ENCODE measurements at regions not wholly inside any gene's neighbourhood (a gene's known extent, or its start where the extent isn't known, plus 50 kb on each side); places are given as distances from the start of the nearest gene placed in this dataset.

GRCh38 chr1:195637539-195637938 is 970.7 kb downstream of the KCNT2 start:
- no peaks in the 10 kb centered on the region for H3K9me1 ChIP-seq (replicated peaks; ENCODE audit: control insufficient read depth, extremely low read depth, insufficient read depth, low read length)
- FAIRE-seq, result no peak
- ChIA-PET POLR2A (no interaction called here), CTCF (no interaction called here)
- no peak overlapping the region for H3K27ac ChIP-seq (ENCODE audit: insufficient read depth, low read depth, low read length)
- H3K79me2 ChIP-seq (ENCODE audit: control insufficient read depth, insufficient read depth, low read length), result no peaks in the 10 kb centered on the region
- intact Hi-C loops (cut with micrococcal nuclease), result no loop called here
- no peak overlapping the region for H3K4me3 ChIP-seq (replicated peaks in 1 of 3; ENCODE audit: insufficient read depth in 1 of 3, low read depth in 1 of 3, low read length in 3 of 3)
- H3K4me2 ChIP-seq (ENCODE audit: insufficient read depth, low read length), result no peak overlapping the region
- dilution Hi-C loops (cut with MboI; ENCODE audit: extremely low pct_ligation_motif_present, low sequenced_read_pairs), result no loop called here
- H4K20me1 ChIP-seq (replicated peaks; ENCODE audit: control insufficient read depth, extremely low read depth, insufficient read depth, low read length), result no peaks in the 10 kb centered on the region
- BruUV-seq (replicated peaks), result no TSS peak
- H2AFZ ChIP-seq (ENCODE audit: low read depth, low read length), result no peak overlapping the region
- no peak overlapping the region for H3K9ac ChIP-seq (replicated peaks; ENCODE audit: extremely low read depth, insufficient read depth, low read length)
- H3K36me3 ChIP-seq (ENCODE audit: control insufficient read depth in 2 of 2, extremely low read depth in 1 of 2, insufficient read depth in 2 of 2, low read length in 2 of 2), result no peaks in the 10 kb centered on the region
- H3K27me3 ChIP-seq (ENCODE audit: control insufficient read depth in 2 of 2, insufficient read depth in 2 of 2, low read length in 2 of 2), result no peaks in the 10 kb centered on the region
- no peak for DNase-seq (ENCODE audit: low read depth, low spot score)
- no peak for TF ChIP-seq JUN (IDR thresholded peaks at IDR 0.05; ENCODE audit: borderline replicate concordance, insufficient read depth, insufficient read length, low read depth)
- no peak for TF ChIP-seq GATA2 (IDR thresholded peaks at IDR 0.05; ENCODE audit: insufficient read depth, insufficient read length, low read depth, low read length)
- TF ChIP-seq POLR2A (IDR thresholded peaks at IDR 0.05; ENCODE audit: low read depth, low read length), result no peak
- no peak for TF ChIP-seq EZH2 (IDR thresholded peaks at IDR 0.05; ENCODE audit: borderline replicate concordance, low read depth, low read length, severe bottlenecking)
- TF ChIP-seq CTCF (IDR thresholded peaks at IDR 0.05; ENCODE audit: extremely low read depth in 1 of 2, insufficient read depth in 1 of 2, low read depth in 1 of 2, low read length in 2 of 2), result no peak
- no peak for TF ChIP-seq POLR2AphosphoS5 (IDR thresholded peaks at IDR 0.05; ENCODE audit: insufficient read depth, low read depth, low read length)
- no peaks in the 10 kb centered on the region for H3K4me1 ChIP-seq (ENCODE audit: control insufficient read depth, extremely low read depth, insufficient read depth, low read length)
- no peaks in the 10 kb centered on the region for H3K9me3 ChIP-seq (replicated peaks; ENCODE audit: control insufficient read depth, insufficient read depth, low read length)

- FAIRE-seq, result no peak
- DNase-seq (ENCODE audit: low read depth, low spot score), result no peak
- dilution Hi-C loops (cut with MboI; ENCODE audit: extremely low pct_ligation_motif_present, low sequenced_read_pairs) (no loop called here), intact Hi-C loops (cut with micrococcal nuclease) (no loop called here)
- Histone ChIP-seq H4K20me1 (replicated peaks; ENCODE audit: control insufficient read depth, extremely low read depth, insufficient read depth, low read length) (no peaks in the 10 kb centered on the region), H3K36me3 (ENCODE audit: control insufficient read depth in 2 of 2, extremely low read depth in 1 of 2, insufficient read depth in 2 of 2, low read length in 2 of 2) (no peaks in the 10 kb centered on the region), H3K4me2 (ENCODE audit: insufficient read depth, low read length) (no peak overlapping the region), H3K4me1 (ENCODE audit: control insufficient read depth, extremely low read depth, insufficient read depth, low read length) (no peaks in the 10 kb centered on the region), H3K9me1 (replicated peaks; ENCODE audit: control insufficient read depth, extremely low read depth, insufficient read depth, low read length) (no peaks in the 10 kb centered on the region), H3K9me3 (replicated peaks; ENCODE audit: control insufficient read depth, insufficient read depth, low read length) (no peaks in the 10 kb centered on the region), H3K79me2 (ENCODE audit: control insufficient read depth, insufficient read depth, low read length) (no peaks in the 10 kb centered on the region), H3K9ac (replicated peaks; ENCODE audit: extremely low read depth, insufficient read depth, low read length) (no peak overlapping the region), H2AFZ (ENCODE audit: low read depth, low read length) (no peak overlapping the region), H3K4me3 (replicated peaks in 1 of 3; ENCODE audit: insufficient read depth in 1 of 3, low read depth in 1 of 3, low read length in 3 of 3) (no peak overlapping the region), H3K27ac (ENCODE audit: insufficient read depth, low read depth, low read length) (no peak overlapping the region), H3K27me3 (ENCODE audit: control insufficient read depth in 2 of 2, insufficient read depth in 2 of 2, low read length in 2 of 2) (no peaks in the 10 kb centered on the region)
- CTCF ChIA-PET, result no interaction called here
- BruUV-seq (replicated peaks), result no TSS peak
- no peak for TF ChIP-seq EZH2 (IDR thresholded peaks at IDR 0.05; ENCODE audit: borderline replicate concordance, low read depth, low read length, severe bottlenecking)
- TF ChIP-seq POLR2A (IDR thresholded peaks at IDR 0.05; ENCODE audit: low read depth, low read length), result no peak
- TF ChIP-seq JUN (IDR thresholded peaks at IDR 0.05; ENCODE audit: borderline replicate concordance, insufficient read depth, insufficient read length, low read depth), result no peak
- no peak for TF ChIP-seq MYC (IDR thresholded peaks at IDR 0.05; ENCODE audit: low read depth, low read length)
- POLR2A ChIA-PET, result no interaction called here
Measured at GRCh38 chr1:195618287-195618686, 990.0 kb downstream of the KCNT2 start.
